Sigmoid colon (tissue), 4 donors: ENCODE measurements at regions not wholly inside any gene's neighbourhood (a gene's known extent, or its start where the extent isn't known, plus 50 kb on each side); places are given as distances from the start of the nearest gene placed in this dataset.

Experiments
- EP300 ChIP-seq, 4 donors: sonication (generic); formaldehyde crosslinking; IDR thresholded peaks; one replicate each; pipeline ENCODE4 v1.6.1; 2017; ENCODE audit warnings: antibody characterized with exemption in 4 of 4
- TF ChIP-seq, protein P1 (sequence below), 4 experiments: fragments of 450-650 bp in 3 of 4; fragments of 200-600 bp in 1 of 4; IDR thresholded peaks; one replicate each; pipeline ENCODE4 v1.5.1; 2016 to 2019; ENCODE audit warnings: antibody characterized with exemption in 4 of 4, mild to moderate bottlenecking in 3 of 4, moderate library complexity in 2 of 4

DNA sequence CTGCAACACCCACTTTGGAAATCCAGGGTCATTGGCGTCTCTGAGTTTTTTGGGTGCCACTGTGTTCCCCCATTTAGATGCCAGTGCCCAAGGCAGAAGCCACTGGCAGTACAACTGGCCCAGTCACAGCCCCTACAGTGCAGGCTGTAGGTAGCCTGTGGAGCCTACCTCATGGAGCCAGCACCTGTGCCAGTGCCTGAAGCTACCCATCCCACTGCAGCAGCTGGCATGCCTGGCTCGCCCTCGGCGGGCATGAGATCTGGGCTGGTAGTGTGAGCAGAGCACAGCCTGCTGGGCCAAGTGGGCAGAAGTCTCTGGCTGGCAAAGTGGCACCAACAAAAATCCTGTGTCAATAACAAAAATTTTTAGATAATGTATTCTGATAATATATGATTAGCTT is 1111.4 kb upstream of the NXPH2 start:
- no peak for TF ChIP-seq EP300 (IDR thresholded peaks at IDR 0.05)
- TF ChIP-seq, protein P1, sequence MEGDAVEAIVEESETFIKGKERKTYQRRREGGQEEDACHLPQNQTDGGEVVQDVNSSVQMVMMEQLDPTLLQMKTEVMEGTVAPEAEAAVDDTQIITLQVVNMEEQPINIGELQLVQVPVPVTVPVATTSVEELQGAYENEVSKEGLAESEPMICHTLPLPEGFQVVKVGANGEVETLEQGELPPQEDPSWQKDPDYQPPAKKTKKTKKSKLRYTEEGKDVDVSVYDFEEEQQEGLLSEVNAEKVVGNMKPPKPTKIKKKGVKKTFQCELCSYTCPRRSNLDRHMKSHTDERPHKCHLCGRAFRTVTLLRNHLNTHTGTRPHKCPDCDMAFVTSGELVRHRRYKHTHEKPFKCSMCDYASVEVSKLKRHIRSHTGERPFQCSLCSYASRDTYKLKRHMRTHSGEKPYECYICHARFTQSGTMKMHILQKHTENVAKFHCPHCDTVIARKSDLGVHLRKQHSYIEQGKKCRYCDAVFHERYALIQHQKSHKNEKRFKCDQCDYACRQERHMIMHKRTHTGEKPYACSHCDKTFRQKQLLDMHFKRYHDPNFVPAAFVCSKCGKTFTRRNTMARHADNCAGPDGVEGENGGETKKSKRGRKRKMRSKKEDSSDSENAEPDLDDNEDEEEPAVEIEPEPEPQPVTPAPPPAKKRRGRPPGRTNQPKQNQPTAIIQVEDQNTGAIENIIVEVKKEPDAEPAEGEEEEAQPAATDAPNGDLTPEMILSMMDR (IDR thresholded peaks at IDR 0.05): no peak
